ENCODE measurements at regions not wholly inside any gene's neighbourhood (a gene's known extent, or its start where the extent isn't known, plus 50 kb on each side); places are given as distances from the start of the nearest gene placed in this dataset.

GRCh38 chr2:155176345-155176744 is 477.9 kb downstream of the KCNJ3 start:
- TF ChIP-seq CTCF (IDR thresholded peaks at IDR 0.05) (no peak), POLR2A (IDR thresholded peaks at IDR 0.05) (no peak), EP300 (IDR thresholded peaks at IDR 0.05) (no peak)

All from ovary (tissue), 3 donors.